Raji (cell line): ENCODE measurements at regions not wholly inside any gene's neighbourhood (a gene's known extent, or its start where the extent isn't known, plus 50 kb on each side); places are given as distances from the start of the nearest gene placed in this dataset.

Experiments used
- POLR2A ChIP-seq: IDR thresholded peaks from 2 replicates; pipeline ENCODE4 v1.6.1; 2011; ENCODE audit warnings: low read depth, low read length, control low read depth; ENCODE audit not compliant: insufficient read depth

- TF ChIP-seq POLR2A, result no peak
Observed at GRCh38 chr3:102332934-102333333, 101.9 kb upstream of the ZPLD1 start.

GRCh38 chr3:102336130-102336529 lies 98.7 kb upstream of the ZPLD1 start:
- no peak for TF ChIP-seq POLR2A

- TF ChIP-seq POLR2A, result no peak
Observed at GRCh38 chr3:102339671-102340070, 95.1 kb upstream of the ZPLD1 start.

GRCh38 chr3:102346897-102347296 lies 87.9 kb upstream of the ZPLD1 start:
- TF ChIP-seq POLR2A, result no peak

GRCh38 chr3:102348904-102349303 lies 85.9 kb upstream of the ZPLD1 start:
- TF ChIP-seq POLR2A, result no peak

GRCh38 chr3:102353148-102353547 lies 81.7 kb upstream of the ZPLD1 start:
- TF ChIP-seq POLR2A, result no peak

- TF ChIP-seq POLR2A, result no peak
Observed at GRCh38 chr3:102353805-102354204, 81.0 kb upstream of the ZPLD1 start.

GRCh38 chr3:102354818-102355515 lies 79.8 kb upstream of the ZPLD1 start:
- no peak for TF ChIP-seq POLR2A

GRCh38 chr3:102356506-102356905 lies 78.3 kb upstream of the ZPLD1 start:
- TF ChIP-seq POLR2A, result no peak

- no peak for TF ChIP-seq POLR2A
Observed at GRCh38 chr3:102360183-102360860, 74.5 kb upstream of the ZPLD1 start.

- TF ChIP-seq POLR2A, result no peak
Observed at GRCh38 chr3:102361101-102361500, 73.7 kb upstream of the ZPLD1 start.

- no peak for TF ChIP-seq POLR2A
Observed at GRCh38 chr3:102374863-102375634, 59.8 kb upstream of the ZPLD1 start.

- TF ChIP-seq POLR2A, result no peak
Observed at GRCh38 chr3:102378216-102378615, 56.6 kb upstream of the ZPLD1 start.
